ENCODE measurements at regions not wholly inside any gene's neighbourhood (a gene's known extent, or its start where the extent isn't known, plus 50 kb on each side); places are given as distances from the start of the nearest gene placed in this dataset.

GRCh38 chr1:228913626-228914414 is 178.5 kb downstream of the RHOU start:
- intact Hi-C loops (cut with DNase I): no loop called here
- Histone ChIP-seq H3K9me3 (ENCODE audit: control insufficient read depth, low read length) (no peaks in the 10 kb centered on the region), H3K27ac (ENCODE audit: low read length) (no peak overlapping the region), H3K27me3 (ENCODE audit: control insufficient read depth, insufficient read depth) (no peaks in the 10 kb centered on the region), H3K4me1 (ENCODE audit: control insufficient read depth, insufficient read depth, low read length) (no peaks in the 10 kb centered on the region), H3K4me3 (ENCODE audit: low read length) (no peak overlapping the region)
- 92% methylated on average over 8 of the region's 8 CpGs for WGBS
- no peak for ATAC-seq
- DNase-seq: no peak

- no peak for ATAC-seq
- H3K27ac ChIP-seq (ENCODE audit: low read length): no peak overlapping the region
- no peaks in the 10 kb centered on the region for H3K27me3 ChIP-seq (ENCODE audit: control insufficient read depth, insufficient read depth)
- H3K4me1 ChIP-seq (ENCODE audit: control insufficient read depth, insufficient read depth, low read length): no peaks in the 10 kb centered on the region
- intact Hi-C loops (cut with DNase I): no loop called here
- H3K9me3 ChIP-seq (ENCODE audit: control insufficient read depth, low read length): no peaks in the 10 kb centered on the region
- DNase-seq: no peak
- 87% methylated on average over 1 of the region's 1 CpG for WGBS
- no peak overlapping the region for H3K4me3 ChIP-seq (ENCODE audit: low read length)
These were observed 179.4 kb downstream of the RHOU start for GRCh38 chr1:228914700-228915099.

DNA sequence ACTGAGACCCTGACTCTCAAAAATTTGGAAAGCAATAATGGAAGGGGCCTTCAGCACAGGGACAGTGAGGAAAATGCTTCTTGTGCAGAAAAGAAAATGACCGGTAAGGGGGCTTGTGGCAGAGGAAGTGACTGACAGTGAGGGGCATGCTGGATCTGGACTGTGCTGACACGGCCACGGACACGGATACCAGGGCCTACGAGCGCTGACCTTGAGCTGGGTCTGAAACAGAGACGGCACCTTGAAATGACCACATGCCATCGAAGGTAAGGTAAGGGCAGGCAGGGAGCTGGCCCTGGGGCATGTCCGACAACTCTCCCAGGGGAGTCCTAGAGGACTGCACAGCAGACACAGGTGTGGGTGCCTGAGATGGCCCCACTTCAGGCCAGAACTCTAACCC is 182.1 kb downstream of the RHOU start:
- intact Hi-C loops (cut with DNase I): no loop called here
- Histone ChIP-seq H3K4me3 (ENCODE audit: low read length) (no peak overlapping the region), H3K27me3 (ENCODE audit: control insufficient read depth, insufficient read depth) (no peaks in the 10 kb centered on the region), H3K9me3 (ENCODE audit: control insufficient read depth, low read length) (no peaks in the 10 kb centered on the region), H3K4me1 (ENCODE audit: control insufficient read depth, insufficient read depth, low read length) (peaks cover 3% of the 10 kb centered on the region), H3K27ac (ENCODE audit: low read length) (no peak overlapping the region)
- ATAC-seq: no peak
- 91% methylated on average over 9 of the region's 9 CpGs for WGBS
- no peak for DNase-seq

DNA sequence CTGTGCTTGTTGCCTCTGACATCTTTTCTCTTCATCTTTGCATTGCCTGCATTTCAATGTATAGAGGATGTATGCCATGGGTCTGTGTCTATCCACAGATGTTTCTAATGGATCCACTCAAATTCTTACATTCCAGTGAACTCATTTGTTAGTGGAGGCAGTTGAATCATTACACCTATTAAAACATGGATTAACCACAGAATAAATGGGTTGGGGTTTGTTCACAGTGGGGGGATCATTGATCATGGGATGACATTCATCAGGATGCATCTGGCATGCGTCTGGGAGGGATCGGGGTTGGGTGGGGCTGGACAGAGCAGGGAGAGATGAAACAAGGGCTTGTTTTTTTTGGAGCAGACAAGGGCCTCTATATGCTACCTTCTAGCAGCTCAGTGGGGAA is 182.5 kb downstream of the RHOU start:
- H3K27me3 ChIP-seq (ENCODE audit: control insufficient read depth, insufficient read depth): no peaks in the 10 kb centered on the region
- no peaks in the 10 kb centered on the region for H3K9me3 ChIP-seq (ENCODE audit: control insufficient read depth, low read length)
- H3K27ac ChIP-seq (ENCODE audit: low read length): no peak overlapping the region
- intact Hi-C loops (cut with DNase I): no loop called here
- peaks cover 3% of the 10 kb centered on the region for H3K4me1 ChIP-seq (ENCODE audit: control insufficient read depth, insufficient read depth, low read length)
- H3K4me3 ChIP-seq (ENCODE audit: low read length): no peak overlapping the region
- DNase-seq (no peak), ATAC-seq (no peak)
- 93% methylated on average over 2 of the region's 2 CpGs for WGBS

DNA sequence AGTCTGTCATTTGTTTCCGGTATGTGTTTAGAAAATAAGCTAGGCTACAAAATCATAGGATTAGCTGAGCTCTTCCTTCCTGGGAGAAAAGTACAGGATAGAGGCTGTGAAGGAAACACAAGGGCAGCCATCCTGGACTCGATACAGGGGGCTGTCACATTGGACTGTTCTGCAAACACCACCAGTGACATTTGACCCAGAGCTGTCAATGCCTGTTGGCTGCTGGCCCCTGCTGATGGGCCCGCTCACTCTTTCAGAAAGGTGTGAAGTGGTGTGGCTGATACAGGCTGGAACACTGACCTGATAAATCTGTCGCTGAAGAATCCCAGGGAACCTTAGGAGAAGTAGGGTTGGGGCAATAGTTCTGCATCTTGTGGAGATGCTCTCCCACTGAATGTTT is 183.1 kb downstream of the RHOU start:
- 65% methylated on average over 4 of the region's 4 CpGs for whole genome bisulfite sequencing
- DNase-seq: peak; percentile 54 to 80 (median 76)

DNA sequence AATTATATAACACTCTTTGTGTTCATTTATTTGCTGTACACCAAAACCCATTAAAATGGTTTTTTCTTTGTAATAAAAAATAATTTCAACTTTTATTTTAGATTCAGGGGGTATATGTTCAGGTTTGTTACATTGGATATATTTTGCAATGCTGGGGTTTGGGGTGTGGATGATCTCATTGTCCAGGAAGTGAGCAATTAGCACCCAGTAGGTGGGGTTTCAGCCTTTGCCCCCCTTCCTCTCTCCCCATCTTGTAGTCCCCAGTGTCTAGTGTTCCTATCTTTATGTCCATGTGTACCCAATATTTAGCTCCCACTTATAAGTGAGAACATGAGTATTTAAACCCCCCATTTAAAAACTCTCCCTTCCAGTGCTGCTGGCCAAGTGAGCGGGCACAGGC is 184.6 kb downstream of the RHOU start:
- Histone ChIP-seq H3K27ac (ENCODE audit: low read length) (no peak overlapping the region), H3K27me3 (ENCODE audit: control insufficient read depth, insufficient read depth) (no peaks in the 10 kb centered on the region), H3K4me1 (ENCODE audit: control insufficient read depth, insufficient read depth, low read length) (peaks cover 3% of the 10 kb centered on the region), H3K4me3 (ENCODE audit: low read length) (no peak overlapping the region), H3K9me3 (ENCODE audit: control insufficient read depth, low read length) (no peaks in the 10 kb centered on the region)
- 100% methylated on average over 1 of the region's 1 CpG for WGBS
- intact Hi-C loops (cut with DNase I): no loop called here
- DNase-seq (no peak), ATAC-seq (no peak)

More for the DNA sequence above, 183.1 kb downstream of the RHOU start:
- Histone ChIP-seq H3K27ac (ENCODE audit: low read length) (no peak overlapping the region), H3K27me3 (ENCODE audit: control insufficient read depth, insufficient read depth) (no peaks in the 10 kb centered on the region), H3K4me3 (ENCODE audit: low read length) (no peak overlapping the region), H3K4me1 (ENCODE audit: control insufficient read depth, insufficient read depth, low read length) (peaks cover 3% of the 10 kb centered on the region), H3K9me3 (ENCODE audit: control insufficient read depth, low read length) (no peaks in the 10 kb centered on the region)
- ATAC-seq: peak; percentile 88 to 92
- intact Hi-C loops (cut with DNase I): no loop called here

GRCh38 chr1:228920831-228921230 is 185.6 kb downstream of the RHOU start:
- Histone ChIP-seq H3K27me3 (ENCODE audit: control insufficient read depth, insufficient read depth) (no peaks in the 10 kb centered on the region), H3K4me3 (ENCODE audit: low read length) (no peak overlapping the region), H3K9me3 (ENCODE audit: control insufficient read depth, low read length) (no peaks in the 10 kb centered on the region), H3K27ac (ENCODE audit: low read length) (no peak overlapping the region), H3K4me1 (ENCODE audit: control insufficient read depth, insufficient read depth, low read length) (peaks cover 3% of the 10 kb centered on the region)
- ATAC-seq: no peak
- WGBS: 60% methylated on average over 4 of the region's 4 CpGs
- DNase-seq: no peak
- intact Hi-C loops (cut with DNase I): no loop called here

DNA sequence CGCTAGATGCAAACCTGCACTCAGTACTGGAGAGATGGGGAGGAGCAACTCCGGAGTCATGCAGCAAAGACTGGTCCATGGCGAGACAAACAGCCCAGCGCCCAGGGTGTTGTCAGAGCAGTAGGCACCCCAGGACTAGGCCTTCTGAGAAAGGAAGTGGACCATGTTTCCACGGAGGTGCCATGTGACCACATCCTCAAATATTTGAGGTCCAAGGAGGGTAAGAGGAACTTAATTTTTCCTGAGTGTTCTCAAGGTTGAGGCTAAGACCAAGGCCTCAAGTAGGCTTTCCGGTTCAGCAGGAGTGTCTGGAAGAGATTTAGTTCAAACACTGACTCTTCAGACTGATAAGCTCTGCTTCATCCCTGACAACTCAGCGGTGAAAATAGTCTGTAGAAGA is 186.2 kb downstream of the RHOU start:
- H3K27ac ChIP-seq (ENCODE audit: low read length): no peak overlapping the region
- intact Hi-C loops (cut with DNase I): no loop called here
- peak in 1 of 2 donors; percentile 42 for ATAC-seq

GRCh38 chr1:228922722-228923376 is 187.6 kb downstream of the RHOU start:
- DNase-seq: no peak
- Histone ChIP-seq H3K4me3 (ENCODE audit: low read length) (no peak overlapping the region), H3K27ac (ENCODE audit: low read length) (no peak overlapping the region), H3K4me1 (ENCODE audit: control insufficient read depth, insufficient read depth, low read length) (peaks cover 3% of the 10 kb centered on the region), H3K27me3 (ENCODE audit: control insufficient read depth, insufficient read depth) (no peaks in the 10 kb centered on the region), H3K9me3 (ENCODE audit: control insufficient read depth, low read length) (no peaks in the 10 kb centered on the region)
- no peak for ATAC-seq
- intact Hi-C loops (cut with DNase I): no loop called here
- 93% methylated on average over 5 of the region's 5 CpGs for WGBS

More for the DNA sequence above, 186.2 kb downstream of the RHOU start:
- Histone ChIP-seq H3K27me3 (ENCODE audit: control insufficient read depth, insufficient read depth) (no peaks in the 10 kb centered on the region), H3K4me1 (ENCODE audit: control insufficient read depth, insufficient read depth, low read length) (peaks cover 3% of the 10 kb centered on the region), H3K9me3 (ENCODE audit: control insufficient read depth, low read length) (no peaks in the 10 kb centered on the region), H3K4me3 (ENCODE audit: low read length) (no peak overlapping the region)
- DNase-seq: no peak
- 86% methylated on average over 7 of the region's 7 CpGs for WGBS

- intact Hi-C loops (cut with DNase I): no loop called here
- H3K4me3 ChIP-seq (ENCODE audit: low read length): no peak overlapping the region
- H3K27me3 ChIP-seq (ENCODE audit: control insufficient read depth, insufficient read depth): no peaks in the 10 kb centered on the region
- no peak overlapping the region for H3K27ac ChIP-seq (ENCODE audit: low read length)
- WGBS: 81% methylated on average over 4 of the region's 4 CpGs
- no peak for ATAC-seq
- no peak for DNase-seq
- no peaks in the 10 kb centered on the region for H3K9me3 ChIP-seq (ENCODE audit: control insufficient read depth, low read length)
- peaks cover 3% of the 10 kb centered on the region for H3K4me1 ChIP-seq (ENCODE audit: control insufficient read depth, insufficient read depth, low read length)
These were observed 188.9 kb downstream of the RHOU start for GRCh38 chr1:228923973-228924686.

- H3K9me3 ChIP-seq (ENCODE audit: control insufficient read depth, low read length): no peaks in the 10 kb centered on the region
- no peak overlapping the region for H3K4me3 ChIP-seq (ENCODE audit: low read length)
- no peaks in the 10 kb centered on the region for H3K4me1 ChIP-seq (ENCODE audit: control insufficient read depth, insufficient read depth, low read length)
- intact Hi-C loops (cut with DNase I): no loop called here
- no peaks in the 10 kb centered on the region for H3K27me3 ChIP-seq (ENCODE audit: control insufficient read depth, insufficient read depth)
- DNase-seq (no peak), ATAC-seq (no peak)
- no peak overlapping the region for H3K27ac ChIP-seq (ENCODE audit: low read length)
- 83% methylated on average over 3 of the region's 3 CpGs for WGBS
These were observed 190.4 kb downstream of the RHOU start for GRCh38 chr1:228925691-228926090.

All from right cardiac atrium (tissue), 5 donors.